GM12878 (cell line): ENCODE measurements at regions not wholly inside any gene's neighbourhood (a gene's known extent, or its start where the extent isn't known, plus 50 kb on each side); places are given as distances from the start of the nearest gene placed in this dataset.

Source experiments
- CREB1 ChIP-seq: IDR thresholded peaks from 2 replicates; pipeline ENCODE4 v1.6.1; 2012; ENCODE audit warnings: low read depth, mild to moderate bottlenecking, inconsistent platforms
- EP300 ChIP-seq, 2 experiments: fragments of 150-350 bp in 1 of 2; IDR thresholded peaks; 2 replicates each; pipeline ENCODE4 v1.6.1; 2011 to 2012; ENCODE audit warnings: low read depth in 2 of 2, low read length in 2 of 2, borderline replicate concordance in 1 of 2, improper control_type of control experiment in 1 of 2, inconsistent platforms in 1 of 2; ENCODE audit not compliant: control insufficient read depth in 1 of 2
- TF ChIP-seq, protein P1 (sequence below), 3 experiments: IDR thresholded peaks in 2 of 3; conservative IDR thresholded peaks in 1 of 3; 2 replicates each; pipeline ENCODE4 v1.5.1; 2011; ENCODE audit warnings: low read depth in 3 of 3, low read length in 3 of 3, mild to moderate bottlenecking in 3 of 3, control low read depth in 2 of 3, moderate library complexity in 2 of 3, inconsistent platforms in 1 of 3, mixed read lengths in 1 of 3; ENCODE audit not compliant: control insufficient read depth in 2 of 3, insufficient read depth in 1 of 3; ENCODE audit errors: extremely low read depth in 1 of 3
- TF ChIP-seq, protein P2 (sequence below): IDR thresholded peaks from 2 replicates; pipeline ENCODE4 v1.6.1; 2011; ENCODE audit warnings: low read depth, low read length, improper control_type of control experiment, borderline replicate concordance
- TF ChIP-seq, protein P3 (sequence below): fragments of 450-650 bp; formaldehyde crosslinking; IDR thresholded peaks from 2 replicates; pipeline ENCODE4 v1.4.0; 2020; ENCODE audit warnings: mild to moderate bottlenecking, moderate library complexity
- TF ChIP-seq, protein P4 (sequence below): IDR thresholded peaks from 2 replicates; pipeline ENCODE4 v1.6.1; 2011; ENCODE audit warnings: mild to moderate bottlenecking, low read depth, low read length, moderate library complexity; ENCODE audit not compliant: insufficient replicate concordance

DNA sequence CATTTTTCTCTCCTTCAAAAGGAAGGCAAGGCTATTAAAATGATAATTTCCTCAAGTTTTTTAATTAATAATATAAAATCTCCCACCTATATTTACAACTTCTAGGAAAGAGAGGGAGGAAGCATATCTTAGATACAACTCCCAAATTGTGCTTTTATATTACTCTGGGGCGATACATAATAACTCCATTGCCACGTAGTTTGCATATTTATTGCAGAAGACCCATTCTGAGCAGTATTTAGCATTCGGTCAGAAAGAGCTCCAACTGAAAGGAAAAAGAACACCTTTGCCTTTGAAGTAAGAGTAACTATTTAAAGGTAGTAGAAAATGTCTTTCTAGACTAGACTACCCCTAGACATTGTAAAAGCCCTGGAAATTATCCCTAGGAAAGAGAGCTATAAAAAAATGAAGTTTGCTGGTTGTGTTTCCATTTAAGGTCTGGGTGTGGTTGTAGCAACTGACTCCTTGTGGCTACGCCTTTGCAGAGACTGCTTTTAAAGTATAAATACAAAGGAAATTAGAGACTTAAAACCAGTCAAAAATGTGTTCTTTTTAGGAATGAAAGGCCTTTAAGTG, 566.1 kb downstream of the ZNF608 start:
- TF ChIP-seq, protein P1, sequence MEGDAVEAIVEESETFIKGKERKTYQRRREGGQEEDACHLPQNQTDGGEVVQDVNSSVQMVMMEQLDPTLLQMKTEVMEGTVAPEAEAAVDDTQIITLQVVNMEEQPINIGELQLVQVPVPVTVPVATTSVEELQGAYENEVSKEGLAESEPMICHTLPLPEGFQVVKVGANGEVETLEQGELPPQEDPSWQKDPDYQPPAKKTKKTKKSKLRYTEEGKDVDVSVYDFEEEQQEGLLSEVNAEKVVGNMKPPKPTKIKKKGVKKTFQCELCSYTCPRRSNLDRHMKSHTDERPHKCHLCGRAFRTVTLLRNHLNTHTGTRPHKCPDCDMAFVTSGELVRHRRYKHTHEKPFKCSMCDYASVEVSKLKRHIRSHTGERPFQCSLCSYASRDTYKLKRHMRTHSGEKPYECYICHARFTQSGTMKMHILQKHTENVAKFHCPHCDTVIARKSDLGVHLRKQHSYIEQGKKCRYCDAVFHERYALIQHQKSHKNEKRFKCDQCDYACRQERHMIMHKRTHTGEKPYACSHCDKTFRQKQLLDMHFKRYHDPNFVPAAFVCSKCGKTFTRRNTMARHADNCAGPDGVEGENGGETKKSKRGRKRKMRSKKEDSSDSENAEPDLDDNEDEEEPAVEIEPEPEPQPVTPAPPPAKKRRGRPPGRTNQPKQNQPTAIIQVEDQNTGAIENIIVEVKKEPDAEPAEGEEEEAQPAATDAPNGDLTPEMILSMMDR (IDR thresholded peaks at IDR 0.05 in 2 of 3, conservative IDR thresholded peaks at IDR 0.05 in 1 of 3; ENCODE audit: control insufficient read depth in 2 of 3, extremely low read depth in 1 of 3, insufficient read depth in 1 of 3, low read depth in 3 of 3, low read length in 3 of 3): no peak
- TF ChIP-seq, protein P2, sequence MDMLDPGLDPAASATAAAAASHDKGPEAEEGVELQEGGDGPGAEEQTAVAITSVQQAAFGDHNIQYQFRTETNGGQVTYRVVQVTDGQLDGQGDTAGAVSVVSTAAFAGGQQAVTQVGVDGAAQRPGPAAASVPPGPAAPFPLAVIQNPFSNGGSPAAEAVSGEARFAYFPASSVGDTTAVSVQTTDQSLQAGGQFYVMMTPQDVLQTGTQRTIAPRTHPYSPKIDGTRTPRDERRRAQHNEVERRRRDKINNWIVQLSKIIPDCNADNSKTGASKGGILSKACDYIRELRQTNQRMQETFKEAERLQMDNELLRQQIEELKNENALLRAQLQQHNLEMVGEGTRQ: no peak
- TF ChIP-seq, protein P3, sequence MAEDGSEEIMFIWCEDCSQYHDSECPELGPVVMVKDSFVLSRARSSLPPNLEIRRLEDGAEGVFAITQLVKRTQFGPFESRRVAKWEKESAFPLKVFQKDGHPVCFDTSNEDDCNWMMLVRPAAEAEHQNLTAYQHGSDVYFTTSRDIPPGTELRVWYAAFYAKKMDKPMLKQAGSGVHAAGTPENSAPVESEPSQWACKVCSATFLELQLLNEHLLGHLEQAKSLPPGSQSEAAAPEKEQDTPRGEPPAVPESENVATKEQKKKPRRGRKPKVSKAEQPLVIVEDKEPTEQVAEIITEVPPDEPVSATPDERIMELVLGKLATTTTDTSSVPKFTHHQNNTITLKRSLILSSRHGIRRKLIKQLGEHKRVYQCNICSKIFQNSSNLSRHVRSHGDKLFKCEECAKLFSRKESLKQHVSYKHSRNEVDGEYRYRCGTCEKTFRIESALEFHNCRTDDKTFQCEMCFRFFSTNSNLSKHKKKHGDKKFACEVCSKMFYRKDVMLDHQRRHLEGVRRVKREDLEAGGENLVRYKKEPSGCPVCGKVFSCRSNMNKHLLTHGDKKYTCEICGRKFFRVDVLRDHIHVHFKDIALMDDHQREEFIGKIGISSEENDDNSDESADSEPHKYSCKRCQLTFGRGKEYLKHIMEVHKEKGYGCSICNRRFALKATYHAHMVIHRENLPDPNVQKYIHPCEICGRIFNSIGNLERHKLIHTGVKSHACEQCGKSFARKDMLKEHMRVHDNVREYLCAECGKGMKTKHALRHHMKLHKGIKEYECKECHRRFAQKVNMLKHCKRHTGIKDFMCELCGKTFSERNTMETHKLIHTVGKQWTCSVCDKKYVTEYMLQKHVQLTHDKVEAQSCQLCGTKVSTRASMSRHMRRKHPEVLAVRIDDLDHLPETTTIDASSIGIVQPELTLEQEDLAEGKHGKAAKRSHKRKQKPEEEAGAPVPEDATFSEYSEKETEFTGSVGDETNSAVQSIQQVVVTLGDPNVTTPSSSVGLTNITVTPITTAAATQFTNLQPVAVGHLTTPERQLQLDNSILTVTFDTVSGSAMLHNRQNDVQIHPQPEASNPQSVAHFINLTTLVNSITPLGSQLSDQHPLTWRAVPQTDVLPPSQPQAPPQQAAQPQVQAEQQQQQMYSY: no peak
- TF ChIP-seq, protein P4, sequence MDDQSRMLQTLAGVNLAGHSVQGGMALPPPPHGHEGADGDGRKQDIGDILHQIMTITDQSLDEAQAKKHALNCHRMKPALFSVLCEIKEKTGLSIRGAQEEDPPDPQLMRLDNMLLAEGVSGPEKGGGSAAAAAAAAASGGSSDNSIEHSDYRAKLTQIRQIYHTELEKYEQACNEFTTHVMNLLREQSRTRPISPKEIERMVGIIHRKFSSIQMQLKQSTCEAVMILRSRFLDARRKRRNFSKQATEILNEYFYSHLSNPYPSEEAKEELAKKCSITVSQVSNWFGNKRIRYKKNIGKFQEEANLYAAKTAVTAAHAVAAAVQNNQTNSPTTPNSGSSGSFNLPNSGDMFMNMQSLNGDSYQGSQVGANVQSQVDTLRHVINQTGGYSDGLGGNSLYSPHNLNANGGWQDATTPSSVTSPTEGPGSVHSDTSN: no peak
- TF ChIP-seq CREB1: no peak
- TF ChIP-seq EP300 (IDR thresholded peaks at IDR 0.05; ENCODE audit: borderline replicate concordance in 1 of 2, control insufficient read depth in 1 of 2, low read depth in 2 of 2, low read length in 2 of 2): no peak
